ENCODE measurements at regions not wholly inside any gene's neighbourhood (a gene's known extent, or its start where the extent isn't known, plus 50 kb on each side); places are given as distances from the start of the nearest gene placed in this dataset.

DNA sequence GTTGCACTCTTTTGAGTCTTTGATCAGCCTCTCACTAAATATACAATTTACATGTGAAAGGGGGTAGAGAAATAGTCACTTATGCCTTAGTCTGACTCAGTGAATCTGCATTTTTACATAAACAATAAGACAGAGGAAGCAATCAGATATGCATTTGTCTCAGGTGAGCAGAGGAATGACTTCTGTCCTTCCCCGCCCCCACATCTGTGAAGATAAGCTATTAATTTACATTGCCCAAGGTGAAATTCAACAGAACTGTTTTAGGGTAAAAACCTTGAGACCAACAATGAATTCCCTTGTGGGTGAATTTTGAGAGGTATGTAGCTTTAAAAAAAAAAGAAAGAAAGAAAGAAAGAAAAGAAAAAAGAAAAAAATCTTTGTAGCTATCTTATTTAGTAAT is 1302.9 kb upstream of the ACVR2A start:
- TF ChIP-seq POLR2A (IDR thresholded peaks at IDR 0.05) = no peak
- TF ChIP-seq, protein P1, sequence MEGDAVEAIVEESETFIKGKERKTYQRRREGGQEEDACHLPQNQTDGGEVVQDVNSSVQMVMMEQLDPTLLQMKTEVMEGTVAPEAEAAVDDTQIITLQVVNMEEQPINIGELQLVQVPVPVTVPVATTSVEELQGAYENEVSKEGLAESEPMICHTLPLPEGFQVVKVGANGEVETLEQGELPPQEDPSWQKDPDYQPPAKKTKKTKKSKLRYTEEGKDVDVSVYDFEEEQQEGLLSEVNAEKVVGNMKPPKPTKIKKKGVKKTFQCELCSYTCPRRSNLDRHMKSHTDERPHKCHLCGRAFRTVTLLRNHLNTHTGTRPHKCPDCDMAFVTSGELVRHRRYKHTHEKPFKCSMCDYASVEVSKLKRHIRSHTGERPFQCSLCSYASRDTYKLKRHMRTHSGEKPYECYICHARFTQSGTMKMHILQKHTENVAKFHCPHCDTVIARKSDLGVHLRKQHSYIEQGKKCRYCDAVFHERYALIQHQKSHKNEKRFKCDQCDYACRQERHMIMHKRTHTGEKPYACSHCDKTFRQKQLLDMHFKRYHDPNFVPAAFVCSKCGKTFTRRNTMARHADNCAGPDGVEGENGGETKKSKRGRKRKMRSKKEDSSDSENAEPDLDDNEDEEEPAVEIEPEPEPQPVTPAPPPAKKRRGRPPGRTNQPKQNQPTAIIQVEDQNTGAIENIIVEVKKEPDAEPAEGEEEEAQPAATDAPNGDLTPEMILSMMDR (IDR thresholded peaks at IDR 0.05) = no peak

All from Peyer's patch (tissue), 4 donors.